Thyroid gland (tissue), 4 donors: ENCODE measurements at regions not wholly inside any gene's neighbourhood (a gene's known extent, or its start where the extent isn't known, plus 50 kb on each side); places are given as distances from the start of the nearest gene placed in this dataset.

Source experiments
- POLR2A ChIP-seq, 2 donors: fragments of 450-650 bp; IDR thresholded peaks; one replicate each; pipeline ENCODE4 v1.6.1; 2017; ENCODE audit warnings: antibody characterized with exemption in 2 of 2, mild to moderate bottlenecking in 2 of 2, moderate library complexity in 1 of 2
- TF ChIP-seq, protein P1 (sequence below), 6 experiments: fragments of 200-600 bp in 3 of 6; fragments of 450-650 bp in 3 of 6; sonication (generic) in 3 of 6; IDR thresholded peaks; one replicate each; pipeline ENCODE4 v1.5.1; 2016 to 2019; ENCODE audit warnings: antibody characterized with exemption in 6 of 6, mild to moderate bottlenecking in 2 of 6, inconsistent platforms in 1 of 6, moderate library complexity in 1 of 6

DNA sequence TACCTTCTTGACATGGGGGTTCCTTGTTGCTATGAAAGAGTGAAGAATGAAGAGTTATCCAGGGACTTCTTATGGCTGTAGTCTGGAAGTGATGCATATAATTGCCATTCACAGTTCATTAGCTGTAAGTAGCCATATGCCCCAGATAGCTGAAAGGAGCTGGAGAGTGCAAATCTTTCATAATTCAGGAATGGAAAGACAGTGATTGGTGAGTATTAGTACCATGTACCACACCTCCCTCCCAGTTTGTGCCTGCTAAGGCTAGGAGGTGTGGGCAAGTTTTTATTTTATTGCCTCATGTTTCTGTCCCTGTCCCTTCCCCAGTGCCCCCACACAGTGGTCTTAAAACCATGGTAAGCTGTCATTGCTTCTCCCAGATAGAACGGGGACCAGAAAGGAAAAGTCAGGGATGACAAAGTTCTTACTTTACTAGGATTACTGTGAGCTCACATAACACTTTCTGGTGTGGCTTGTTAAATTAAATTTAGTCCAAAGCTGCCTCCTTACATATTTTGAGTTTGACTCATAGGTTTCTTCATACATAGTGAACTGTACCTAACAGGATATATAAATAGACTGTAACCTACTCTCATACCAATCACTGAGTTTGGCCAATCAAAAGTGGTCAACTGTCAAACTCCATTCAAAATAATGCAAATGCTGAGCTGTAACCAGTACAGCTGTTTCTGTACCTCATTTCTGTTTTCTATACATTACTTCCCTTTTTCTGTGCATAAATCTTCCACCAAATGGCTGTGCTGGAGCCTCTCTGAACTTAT lies 119.4 kb downstream of the RFPL4B start:
- no peak for TF ChIP-seq POLR2A (IDR thresholded peaks at IDR 0.05)
- TF ChIP-seq, protein P1, sequence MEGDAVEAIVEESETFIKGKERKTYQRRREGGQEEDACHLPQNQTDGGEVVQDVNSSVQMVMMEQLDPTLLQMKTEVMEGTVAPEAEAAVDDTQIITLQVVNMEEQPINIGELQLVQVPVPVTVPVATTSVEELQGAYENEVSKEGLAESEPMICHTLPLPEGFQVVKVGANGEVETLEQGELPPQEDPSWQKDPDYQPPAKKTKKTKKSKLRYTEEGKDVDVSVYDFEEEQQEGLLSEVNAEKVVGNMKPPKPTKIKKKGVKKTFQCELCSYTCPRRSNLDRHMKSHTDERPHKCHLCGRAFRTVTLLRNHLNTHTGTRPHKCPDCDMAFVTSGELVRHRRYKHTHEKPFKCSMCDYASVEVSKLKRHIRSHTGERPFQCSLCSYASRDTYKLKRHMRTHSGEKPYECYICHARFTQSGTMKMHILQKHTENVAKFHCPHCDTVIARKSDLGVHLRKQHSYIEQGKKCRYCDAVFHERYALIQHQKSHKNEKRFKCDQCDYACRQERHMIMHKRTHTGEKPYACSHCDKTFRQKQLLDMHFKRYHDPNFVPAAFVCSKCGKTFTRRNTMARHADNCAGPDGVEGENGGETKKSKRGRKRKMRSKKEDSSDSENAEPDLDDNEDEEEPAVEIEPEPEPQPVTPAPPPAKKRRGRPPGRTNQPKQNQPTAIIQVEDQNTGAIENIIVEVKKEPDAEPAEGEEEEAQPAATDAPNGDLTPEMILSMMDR (IDR thresholded peaks at IDR 0.05) = no peak
